ENCODE measurements at regions not wholly inside any gene's neighbourhood (a gene's known extent, or its start where the extent isn't known, plus 50 kb on each side); places are given as distances from the start of the nearest gene placed in this dataset.

DNA sequence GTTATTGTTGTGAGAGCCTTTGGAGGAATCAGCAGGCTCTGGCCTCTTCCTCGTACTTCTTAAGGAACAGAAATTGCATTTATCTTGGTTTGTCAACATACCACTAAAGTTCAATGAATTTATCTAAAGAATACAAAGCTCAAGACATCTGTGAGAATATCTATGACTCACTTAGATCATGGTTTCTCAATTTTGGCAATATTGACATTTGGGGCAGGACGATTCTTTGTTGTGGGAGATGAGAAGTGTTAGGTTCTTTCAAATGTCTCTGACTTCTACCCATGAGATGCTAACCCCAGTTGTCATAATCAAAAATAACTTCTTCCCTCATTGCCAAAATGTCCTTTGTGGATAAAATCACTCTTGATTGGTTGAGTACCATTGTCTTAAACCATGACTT, 1190.3 kb downstream of the GALC start:
- intact Hi-C loops (cut with micrococcal nuclease): no loop called here
- Mint-ChIP-seq H3K4me3 (no peak overlapping the region), H3K27me3 (no peaks in the 10 kb centered on the region), H3K9me3 (peaks cover 11% of the 10 kb centered on the region), H3K36me3 (ENCODE audit: low read depth) (no peaks in the 10 kb centered on the region), H3K27ac (no peak overlapping the region), H3K4me1 (no peaks in the 10 kb centered on the region)
- DNase-seq (no peak), ATAC-seq (ENCODE audit: low read depth) (no peak)
- TF ChIP-seq CTCF (IDR thresholded peaks at IDR 0.05): no peak
- CTCF ChIA-PET: no interaction called here
- POLR2A ChIA-PET: no interaction called here

GRCh38 chr14:86799244-86799647, 1193.7 kb downstream of the GALC start:
- Mint-ChIP-seq H3K27me3 (no peaks in the 10 kb centered on the region), H3K27ac (no peak overlapping the region), H3K9me3 (peaks cover 7% of the 10 kb centered on the region), H3K36me3 (ENCODE audit: low read depth) (no peaks in the 10 kb centered on the region), H3K4me3 (no peak overlapping the region), H3K4me1 (no peaks in the 10 kb centered on the region)
- no peak for TF ChIP-seq CTCF (IDR thresholded peaks at IDR 0.05)
- intact Hi-C loops (cut with micrococcal nuclease): no loop called here
- ChIA-PET CTCF (no interaction called here), POLR2A (no interaction called here)
- ATAC-seq (ENCODE audit: low read depth) (no peak), DNase-seq (no peak)

DNA sequence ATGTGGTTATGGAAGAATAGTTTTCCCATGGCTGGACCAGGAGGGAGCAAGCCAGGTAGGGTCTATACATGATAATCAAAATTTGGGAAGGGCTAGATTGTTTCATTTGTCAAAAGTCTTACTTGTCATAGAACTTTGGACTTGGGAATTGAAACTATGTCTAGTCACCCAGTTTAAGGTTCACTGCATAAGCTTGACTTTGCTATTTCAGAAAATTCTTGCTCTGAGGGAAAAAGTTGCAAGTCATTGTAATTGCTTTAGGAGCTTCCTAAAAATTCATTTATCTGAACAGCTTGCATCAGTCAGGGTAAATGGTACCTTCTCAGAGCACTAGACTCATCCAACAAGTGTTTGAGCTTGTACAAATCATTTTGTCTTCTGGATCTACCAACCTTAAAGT, 1194.7 kb downstream of the GALC start:
- H3K4me1 Mint-ChIP-seq: no peaks in the 10 kb centered on the region
- H3K36me3 Mint-ChIP-seq (ENCODE audit: low read depth): no peaks in the 10 kb centered on the region
- POLR2A ChIA-PET: no interaction called here
- DNase-seq (no peak), ATAC-seq (ENCODE audit: low read depth) (no peak)
- intact Hi-C loops (cut with micrococcal nuclease): no loop called here
- H3K27ac Mint-ChIP-seq: no peak overlapping the region
- CTCF ChIA-PET: no interaction called here
- H3K27me3 Mint-ChIP-seq: no peaks in the 10 kb centered on the region
- H3K9me3 Mint-ChIP-seq: peaks cover 5% of the 10 kb centered on the region
- H3K4me3 Mint-ChIP-seq: no peak overlapping the region
- TF ChIP-seq CTCF (IDR thresholded peaks at IDR 0.05): no peak

- Mint-ChIP-seq H3K9me3 (peaks cover 2% of the 10 kb centered on the region), H3K4me3 (no peak overlapping the region), H3K27ac (no peak overlapping the region), H3K27me3 (no peaks in the 10 kb centered on the region), H3K36me3 (ENCODE audit: low read depth) (no peaks in the 10 kb centered on the region), H3K4me1 (no peaks in the 10 kb centered on the region)
- ChIA-PET POLR2A (no interaction called here), CTCF (no interaction called here)
- ATAC-seq (ENCODE audit: low read depth) (no peak), DNase-seq (no peak)
- no peak for TF ChIP-seq CTCF (IDR thresholded peaks at IDR 0.05)
- intact Hi-C loops (cut with micrococcal nuclease): no loop called here
These were observed 1196.0 kb downstream of the GALC start for GRCh38 chr14:86797075-86797351.

DNA sequence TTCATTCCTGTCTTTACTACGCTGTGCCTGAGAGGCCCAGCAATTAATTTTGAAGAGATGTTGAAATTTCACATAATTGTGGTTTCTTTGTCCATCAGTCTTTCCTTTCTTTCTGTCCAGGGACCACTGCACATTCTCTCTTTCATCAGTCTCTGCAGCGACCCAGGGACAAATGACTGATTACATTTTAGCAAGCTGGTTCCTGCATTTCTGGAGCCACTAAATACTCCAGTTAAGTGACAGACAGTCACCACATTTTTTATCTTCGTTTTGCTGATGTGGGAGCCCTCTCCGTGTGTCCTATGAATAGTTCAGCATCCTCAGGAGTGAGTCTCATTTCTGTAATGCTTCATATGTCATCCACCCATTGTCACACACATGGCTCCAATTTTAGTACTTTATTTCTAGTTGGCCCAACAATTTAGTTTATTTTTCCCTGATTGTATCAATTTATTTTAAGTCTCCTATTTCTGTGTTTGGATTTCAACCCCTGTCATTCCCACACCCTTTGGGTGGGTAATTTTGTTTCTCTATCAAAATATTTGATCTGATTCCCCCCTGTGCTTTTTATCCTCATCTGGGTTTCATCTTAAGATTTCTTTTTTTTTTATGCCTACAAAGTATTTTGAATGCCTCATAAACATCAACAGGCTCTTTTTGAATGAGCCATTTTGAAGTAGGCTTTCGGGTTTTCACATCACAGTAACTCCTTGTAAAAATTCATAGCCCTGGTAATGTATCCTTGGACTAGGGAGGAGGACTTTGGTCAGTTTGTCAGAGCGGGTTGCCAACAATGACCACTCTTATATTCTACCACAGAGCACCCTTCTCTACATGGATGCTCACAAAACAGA, 1196.5 kb downstream of the GALC start:
- H3K27ac Mint-ChIP-seq: no peak overlapping the region
- CTCF ChIA-PET: no interaction called here
- intact Hi-C loops (cut with micrococcal nuclease): no loop called here
- H3K4me1 Mint-ChIP-seq: no peaks in the 10 kb centered on the region
- no peak overlapping the region for H3K4me3 Mint-ChIP-seq
- no peaks in the 10 kb centered on the region for H3K36me3 Mint-ChIP-seq (ENCODE audit: low read depth)
- H3K27me3 Mint-ChIP-seq: no peaks in the 10 kb centered on the region
- no peak for TF ChIP-seq CTCF (IDR thresholded peaks at IDR 0.05)
- POLR2A ChIA-PET: no interaction called here
- H3K9me3 Mint-ChIP-seq: peaks cover 2% of the 10 kb centered on the region
- DNase-seq (no peak), ATAC-seq (ENCODE audit: low read depth) (no peak)
